Fibroblast of lung (primary cell): ENCODE measurements at regions not wholly inside any gene's neighbourhood (a gene's known extent, or its start where the extent isn't known, plus 50 kb on each side); places are given as distances from the start of the nearest gene placed in this dataset.
"Not testable (repeated sequence)": the region's sequence is repeated elsewhere in the genome, so short reads cannot be mapped to it uniquely, and the experiment has no call there.

Experiments used
- DNase-seq, 2 donors: peaks; one replicate each; pipeline versions ENCODE4 v3.0.0 to v3.0.0-alpha.2; 2010; ENCODE audit warnings: low read depth in 2 of 2
- H2AFZ ChIP-seq: 2 replicates; pipeline ENCODE4 v1.5.1; 2012; ENCODE audit warnings: low read length, control low read depth, inconsistent platforms
- H3K27ac ChIP-seq: 2 replicates; pipeline ENCODE4 v1.5.1; 2011; ENCODE audit warnings: low read length, control low read depth; ENCODE audit not compliant: insufficient read depth
- H3K27me3 ChIP-seq: 2 replicates; pipeline ENCODE4 v1.5.1; 2011; ENCODE audit warnings: mild to moderate bottlenecking, low read length; ENCODE audit not compliant: control insufficient read depth, insufficient read depth
- H3K36me3 ChIP-seq: 2 replicates; pipeline ENCODE4 v1.5.1; 2011; ENCODE audit warnings: low read length; ENCODE audit not compliant: control insufficient read depth, insufficient read depth
- H3K4me1 ChIP-seq: 2 replicates; pipeline ENCODE4 v1.5.1; 2011; ENCODE audit warnings: low read length; ENCODE audit not compliant: control insufficient read depth, insufficient read depth; ENCODE audit errors: extremely low read depth
- H3K4me2 ChIP-seq: 2 replicates; pipeline ENCODE4 v1.5.1; 2011; ENCODE audit warnings: low read length, control low read depth; ENCODE audit not compliant: insufficient read depth; ENCODE audit errors: extremely low read depth
- H3K4me3 ChIP-seq, 4 experiments: fragments of 200-600 bp in 1 of 4; sonication (generic) in 1 of 4; replicated peaks in 1 of 4; 2 replicates each; pipeline ENCODE4 v1.5.1; 2011 to 2016; ENCODE audit warnings: low read length in 4 of 4, low read depth in 3 of 4, mild to moderate bottlenecking in 3 of 4, control low read depth in 2 of 4, inconsistent platforms in 1 of 4, mixed read lengths in 1 of 4; ENCODE audit not compliant: insufficient read depth in 1 of 4; ENCODE audit errors: control extremely low read depth in 1 of 4
- H3K79me2 ChIP-seq: 2 replicates; pipeline ENCODE4 v1.5.1; 2012; ENCODE audit warnings: mild to moderate bottlenecking, low read length, inconsistent platforms; ENCODE audit not compliant: control insufficient read depth, insufficient read depth
- H3K9ac ChIP-seq: 2 replicates; pipeline ENCODE4 v1.5.1; 2011; ENCODE audit warnings: mild to moderate bottlenecking, low read length, control low read depth; ENCODE audit not compliant: insufficient read depth
- H3K9me3 ChIP-seq: 2 replicates; pipeline ENCODE4 v1.5.1; 2012; ENCODE audit warnings: low read depth, low read length; ENCODE audit not compliant: control insufficient read depth, insufficient read depth
- H4K20me1 ChIP-seq: 2 replicates; pipeline ENCODE4 v1.5.1; 2011; ENCODE audit warnings: low read length; ENCODE audit not compliant: control insufficient read depth, insufficient read depth; ENCODE audit errors: extremely low read depth
- CTCF ChIP-seq, 2 donors: IDR thresholded peaks in 1 of 2; conservative IDR thresholded peaks in 1 of 2; 1 replicate in 1 of 2; 2 replicates in 1 of 2; pipeline ENCODE4 v1.5.1; 2011 to 2012; ENCODE audit warnings: low read length in 2 of 2, control low read depth in 1 of 2, inconsistent platforms in 1 of 2, low read depth in 1 of 2, mild to moderate bottlenecking in 1 of 2
- EZH2 ChIP-seq: IDR thresholded peaks from 2 replicates; pipeline ENCODE4 v1.5.1; 2012; ENCODE audit warnings: low read length, control low read depth, mild to moderate bottlenecking; ENCODE audit errors: missing control alignments

GRCh38 chr5:62192958-62193357 lies 113.0 kb upstream of the KIF2A start:
- H3K4me1 ChIP-seq = no peaks in the 10 kb centered on the region
- no peak overlapping the region for H3K4me3 ChIP-seq
- H3K79me2 ChIP-seq = no peaks in the 10 kb centered on the region
- no peak overlapping the region for H2AFZ ChIP-seq
- no peaks in the 10 kb centered on the region for H3K36me3 ChIP-seq
- DNase-seq = no peak
- no peak overlapping the region for H3K4me2 ChIP-seq
- no peak overlapping the region for H3K27ac ChIP-seq
- no peaks in the 10 kb centered on the region for H3K27me3 ChIP-seq
- no peaks in the 10 kb centered on the region for H3K9me3 ChIP-seq
- H3K9ac ChIP-seq = no peak overlapping the region
- TF ChIP-seq EZH2 (no peak), CTCF (conservative IDR thresholded peaks at IDR 0.05 in 1 of 2, IDR thresholded peaks at IDR 0.05 in 1 of 2; ENCODE audit: low read depth in 1 of 2, low read length in 2 of 2) (no peak)
- no peaks in the 10 kb centered on the region for H4K20me1 ChIP-seq

DNA sequence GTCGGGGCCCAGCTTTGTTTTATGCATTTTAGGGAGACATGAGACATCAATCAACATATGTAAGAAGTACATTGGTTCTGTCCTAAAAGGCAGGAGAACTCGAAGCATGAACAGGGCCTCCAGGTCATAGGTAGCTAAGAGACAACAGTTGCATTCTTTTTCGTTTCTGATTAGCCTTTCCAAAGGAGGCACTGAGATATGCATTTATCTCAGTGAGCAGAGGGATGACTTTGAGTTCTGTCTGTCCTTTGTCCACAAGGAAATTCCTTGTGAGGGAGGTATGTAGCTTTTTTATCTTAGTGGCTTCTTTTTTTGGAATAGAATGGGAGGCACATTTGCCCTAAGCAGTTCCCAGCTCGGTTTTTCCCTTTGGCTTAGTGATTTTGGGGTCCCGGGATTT lies 109.5 kb upstream of the KIF2A start:
- not testable (repeated sequence) for H3K9ac ChIP-seq, H4K20me1 ChIP-seq, H3K4me2 ChIP-seq, H3K9me3 ChIP-seq, H3K4me1 ChIP-seq, H2AFZ ChIP-seq, DNase-seq, H3K27me3 ChIP-seq, H3K79me2 ChIP-seq, H3K36me3 ChIP-seq, H3K4me3 ChIP-seq, H3K27ac ChIP-seq

DNA sequence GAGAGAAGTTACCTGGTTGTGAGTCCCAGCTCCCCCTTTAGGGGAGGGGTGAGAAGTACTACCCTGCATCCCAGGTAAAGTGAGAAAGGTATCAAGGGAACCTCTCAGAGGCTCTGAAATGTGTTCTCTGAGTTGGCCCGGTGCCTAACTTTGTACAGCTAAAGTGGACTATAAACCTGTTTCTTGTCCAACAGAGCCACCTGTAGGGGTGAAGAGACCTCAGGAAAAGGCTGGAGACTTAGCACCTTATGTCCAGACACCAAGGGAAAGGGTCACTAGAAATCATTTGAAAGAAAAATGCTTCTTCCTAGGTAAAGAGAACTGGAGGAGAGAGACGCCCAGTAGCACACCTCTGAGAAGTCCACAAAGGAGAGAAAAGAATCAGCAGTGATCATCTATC lies 108.3 kb upstream of the KIF2A start:
- H4K20me1 ChIP-seq = no peaks in the 10 kb centered on the region
- no peak overlapping the region for H2AFZ ChIP-seq
- no peak overlapping the region for H3K9ac ChIP-seq
- H3K4me2 ChIP-seq = no peak overlapping the region
- H3K9me3 ChIP-seq = no peaks in the 10 kb centered on the region
- H3K27me3 ChIP-seq = no peaks in the 10 kb centered on the region
- no peak overlapping the region for H3K4me3 ChIP-seq
- H3K36me3 ChIP-seq = no peaks in the 10 kb centered on the region
- H3K4me1 ChIP-seq = no peaks in the 10 kb centered on the region
- H3K27ac ChIP-seq = no peak overlapping the region
- TF ChIP-seq EZH2 (no peak), CTCF (conservative IDR thresholded peaks at IDR 0.05 in 1 of 2, IDR thresholded peaks at IDR 0.05 in 1 of 2; ENCODE audit: low read depth in 1 of 2, low read length in 2 of 2) (no peak)
- no peak for DNase-seq
- H3K79me2 ChIP-seq = no peaks in the 10 kb centered on the region

- TF ChIP-seq CTCF (conservative IDR thresholded peaks at IDR 0.05 in 1 of 2, IDR thresholded peaks at IDR 0.05 in 1 of 2; ENCODE audit: low read depth in 1 of 2, low read length in 2 of 2) = no peak
- no peak for TF ChIP-seq EZH2
- Histone ChIP-seq H3K9me3 (no peaks in the 10 kb centered on the region), H3K9ac (no peak overlapping the region), H3K4me3 (no peak overlapping the region), H3K4me1 (no peaks in the 10 kb centered on the region), H3K27me3 (no peaks in the 10 kb centered on the region), H3K4me2 (no peak overlapping the region), H3K36me3 (no peaks in the 10 kb centered on the region), H2AFZ (no peak overlapping the region), H3K27ac (no peak overlapping the region), H4K20me1 (no peaks in the 10 kb centered on the region), H3K79me2 (no peaks in the 10 kb centered on the region)
- no peak for DNase-seq
Measured at GRCh38 chr5:62198421-62198820, 107.6 kb upstream of the KIF2A start.
